Sigmoid colon (tissue), 4 donors: ENCODE measurements at regions not wholly inside any gene's neighbourhood (a gene's known extent, or its start where the extent isn't known, plus 50 kb on each side); places are given as distances from the start of the nearest gene placed in this dataset.
"Not testable (repeated sequence)": the region's sequence is repeated elsewhere in the genome, so short reads cannot be mapped to it uniquely, and the experiment has no call there.

Experiments used
- POLR2A ChIP-seq, 2 donors: fragments of 450-650 bp; IDR thresholded peaks; one replicate each; pipeline ENCODE4 v1.6.1; 2016; ENCODE audit warnings: antibody characterized with exemption in 2 of 2, mild to moderate bottlenecking in 2 of 2, moderate library complexity in 2 of 2
- POLR2AphosphoS5 ChIP-seq, 4 donors: sonication (generic); formaldehyde crosslinking; IDR thresholded peaks; one replicate each; pipeline ENCODE4 v1.6.1; 2017; ENCODE audit warnings: antibody characterized with exemption in 4 of 4

DNA sequence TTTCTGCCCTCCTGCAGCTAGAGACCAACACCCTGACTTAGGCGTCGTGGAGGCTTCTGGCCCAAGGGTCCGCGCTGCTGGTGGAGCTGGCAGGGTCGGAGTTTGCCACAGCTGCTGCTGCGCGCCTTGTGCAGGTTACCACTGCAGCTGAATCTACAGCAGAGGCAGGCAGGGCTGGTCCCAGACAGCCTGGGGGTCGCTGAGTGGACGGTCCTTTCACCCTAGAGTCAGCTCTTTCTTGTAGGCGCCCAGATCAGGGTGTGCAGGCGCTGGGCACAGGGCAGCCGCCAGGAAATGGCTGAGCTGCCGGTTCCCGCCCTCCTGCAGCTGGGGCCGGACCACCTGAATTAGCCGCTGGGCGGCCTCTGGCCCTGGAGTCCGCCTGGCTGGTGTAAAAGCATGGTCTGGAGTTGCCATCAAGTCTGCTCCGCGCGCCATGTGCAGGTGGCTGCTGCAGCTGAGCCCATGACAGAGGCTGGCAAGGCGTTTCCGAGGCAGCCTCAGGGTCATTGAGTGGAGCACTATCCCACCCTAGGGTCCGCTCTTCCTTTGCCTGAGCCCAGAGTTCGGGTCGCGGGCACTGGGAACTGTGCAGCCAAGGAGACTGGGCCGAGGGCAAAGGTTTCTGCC is 144.3 kb downstream of the CCDC74A start:
- TF ChIP-seq POLR2AphosphoS5, POLR2A (IDR thresholded peaks at IDR 0.05): not testable (repeated sequence)
